HG02798 (cell line): ENCODE measurements at regions not wholly inside any gene's neighbourhood (a gene's known extent, or its start where the extent isn't known, plus 50 kb on each side); places are given as distances from the start of the nearest gene placed in this dataset.

Experiments used
- ATAC-seq: cut with Tn5 transposase; IDR thresholded peaks from one replicate; pipeline ENCODE4 v1.9.1; 2021; ENCODE audit warnings: mild to moderate bottlenecking; ENCODE audit not compliant: unreplicated experiment, poor library complexity

GRCh38 chr10:4372601-4373000, 453.4 kb upstream of the AKR1E2 start:
- no peak for ATAC-seq

GRCh38 chr10:4371691-4372295, 454.2 kb upstream of the AKR1E2 start:
- ATAC-seq, result no peak

GRCh38 chr10:4370376-4370775, 455.6 kb upstream of the AKR1E2 start:
- no peak for ATAC-seq

GRCh38 chr10:4361581-4361980, 464.4 kb upstream of the AKR1E2 start:
- ATAC-seq, result no peak

- ATAC-seq, result no peak
Observed at GRCh38 chr10:4359003-4359402, 467.0 kb upstream of the AKR1E2 start.

GRCh38 chr10:4357911-4358310, 468.1 kb upstream of the AKR1E2 start:
- ATAC-seq, result no peak

GRCh38 chr10:4355350-4355749, 470.7 kb upstream of the AKR1E2 start:
- no peak for ATAC-seq

- ATAC-seq, result no peak
Observed at GRCh38 chr10:4354382-4354812, 471.6 kb upstream of the AKR1E2 start.

GRCh38 chr10:4353964-4354363, 472.0 kb upstream of the AKR1E2 start:
- ATAC-seq, result no peak

GRCh38 chr10:4353059-4353655, 472.9 kb upstream of the AKR1E2 start:
- no peak for ATAC-seq

GRCh38 chr10:4352414-4352961, 473.5 kb upstream of the AKR1E2 start:
- ATAC-seq, result no peak

GRCh38 chr10:4351723-4352413, 474.1 kb upstream of the AKR1E2 start:
- ATAC-seq, result no peak

GRCh38 chr10:4347397-4347796, 478.6 kb upstream of the AKR1E2 start:
- no peak for ATAC-seq

- ATAC-seq, result no peak
Observed at GRCh38 chr10:4345877-4346646, 479.9 kb upstream of the AKR1E2 start.

GRCh38 chr10:4344492-4344994, 481.5 kb upstream of the AKR1E2 start:
- ATAC-seq, result no peak

GRCh38 chr10:4343873-4344272, 482.1 kb upstream of the AKR1E2 start:
- no peak for ATAC-seq

- no peak for ATAC-seq
Observed at GRCh38 chr10:4343091-4343490, 482.9 kb upstream of the AKR1E2 start.

GRCh38 chr10:4338768-4339167, 487.2 kb upstream of the AKR1E2 start:
- ATAC-seq, result no peak

GRCh38 chr10:4337563-4337962, 488.4 kb upstream of the AKR1E2 start:
- ATAC-seq, result no peak

- ATAC-seq, result no peak
Observed at GRCh38 chr10:4334871-4335270, 491.1 kb upstream of the AKR1E2 start.

- ATAC-seq, result no peak
Observed at GRCh38 chr10:4334015-4334414, 492.0 kb upstream of the AKR1E2 start.
